IMR-90 (cell line): ENCODE measurements at regions not wholly inside any gene's neighbourhood (a gene's known extent, or its start where the extent isn't known, plus 50 kb on each side); places are given as distances from the start of the nearest gene placed in this dataset.

Source experiments
- ATAC-seq: fragments of 200-7000 bp; cut with Tn5 transposase; 2 replicates; pipeline ENCODE4 v1.9.1; 2020; ENCODE audit warnings: low read depth, mild to moderate bottlenecking, moderate library complexity
- BruUV-seq: library from RNA; stranded (reverse); fragments of 400-500 nt; replicated peaks from 2 replicates; lab custom pipeline; 2021; lab: Mats Ljungman, UMichigan
- CTCF ChIA-PET: fragments of 300-600 bp; formaldehyde crosslinking; extraction: SDS; loops from one replicate; lab custom pipeline; 2021; ENCODE audit warnings: antibody characterized with exemption; lab: Yijun Ruan, JAX
- POLR2A ChIA-PET: fragments of 300-600 bp; sonication (Branson Sonifier 250); formaldehyde crosslinking; loops from one replicate; lab custom pipeline; 2022; ENCODE audit warnings: antibody characterized with exemption; ENCODE audit not compliant: unreplicated experiment; lab: Charles Lee
- DNase-seq: peaks from one replicate; pipeline ENCODE4 v3.0.0; 2013
- H2AFZ ChIP-seq: replicated peaks from 2 replicates; pipeline ENCODE3; 2013; ENCODE audit warnings: low read length, mild to moderate bottlenecking; ENCODE audit not compliant: poor library complexity
- H2AK5ac ChIP-seq: 2 replicates; pipeline ENCODE4 v1.6.1; 2013; ENCODE audit warnings: low read depth, low read length, inconsistent platforms
- H2AK9ac ChIP-seq: replicated peaks from 2 replicates; pipeline ENCODE3; 2013; ENCODE audit warnings: mild to moderate bottlenecking, low read depth, low read length, moderate library complexity; ENCODE audit not compliant: poor library complexity
- H2BK120ac ChIP-seq: 2 replicates; pipeline ENCODE4 v1.6.1; 2013; ENCODE audit warnings: low read depth, low read length, inconsistent platforms
- H2BK15ac ChIP-seq: 3 replicates; pipeline ENCODE4 v1.6.1; 2013; ENCODE audit warnings: low read depth, low read length, inconsistent platforms
- H2BK20ac ChIP-seq: 2 replicates; pipeline ENCODE4 v1.6.1; 2013; ENCODE audit warnings: low read depth, mild to moderate bottlenecking, inconsistent platforms, low read length, moderate library complexity
- H2BK5ac ChIP-seq: 2 replicates; pipeline ENCODE4 v1.6.1; 2013; ENCODE audit warnings: mild to moderate bottlenecking, low read depth, low read length, inconsistent platforms; ENCODE audit not compliant: poor library complexity, severe bottlenecking
- H3K14ac ChIP-seq: replicated peaks from 2 replicates; pipeline ENCODE4 v1.6.1; 2013; ENCODE audit warnings: low read depth, low read length, inconsistent platforms
- H3K18ac ChIP-seq: 2 replicates; pipeline ENCODE4 v1.6.1; 2013; ENCODE audit warnings: low read depth, low read length, control low read depth
- H3K23ac ChIP-seq: 2 replicates; pipeline ENCODE4 v1.6.1; 2013; ENCODE audit warnings: low read depth, low read length, inconsistent platforms
- H3K27ac ChIP-seq: 2 replicates; pipeline ENCODE4 v1.5.1; 2013; ENCODE audit warnings: mild to moderate bottlenecking, control low read depth, low read length; ENCODE audit not compliant: insufficient read depth
- H3K27me3 ChIP-seq: 2 replicates; pipeline ENCODE4 v1.6.1; 2013; ENCODE audit warnings: low read length; ENCODE audit not compliant: control insufficient read depth, insufficient read depth
- H3K36me3 ChIP-seq: 2 replicates; pipeline ENCODE4 v1.6.1; 2013; ENCODE audit warnings: low read length, mixed read lengths; ENCODE audit not compliant: control insufficient read depth, insufficient read depth
- H3K4ac ChIP-seq: 2 replicates; pipeline ENCODE4 v1.6.1; 2013; ENCODE audit warnings: low read depth, low read length, inconsistent platforms
- H3K4me1 ChIP-seq: 2 replicates; pipeline ENCODE4 v1.6.1; 2013; ENCODE audit warnings: low read length, mixed read lengths; ENCODE audit not compliant: control insufficient read depth, insufficient read depth
- H3K4me2 ChIP-seq: 2 replicates; pipeline ENCODE4 v1.6.1; 2013; ENCODE audit warnings: low read depth, mild to moderate bottlenecking, control low read depth, low read length, moderate library complexity
- H3K4me3 ChIP-seq: 2 replicates; pipeline ENCODE4 v1.5.1; 2013; ENCODE audit warnings: low read depth, mild to moderate bottlenecking, control low read depth, low read length, moderate library complexity; ENCODE audit not compliant: insufficient read depth
- H3K56ac ChIP-seq: 2 replicates; pipeline ENCODE4 v1.6.1; 2013; ENCODE audit warnings: low read length, inconsistent platforms; ENCODE audit not compliant: insufficient read depth; ENCODE audit errors: extremely low read depth
- H3K79me1 ChIP-seq, 2 experiments: 2 replicates each; pipeline ENCODE4 v1.6.1; 2013; ENCODE audit warnings: low read length in 2 of 2, inconsistent platforms in 1 of 2, low read depth in 1 of 2
- H3K9ac ChIP-seq: 2 replicates; pipeline ENCODE4 v1.6.1; 2013; ENCODE audit warnings: low read depth, low read length, control low read depth
- H3K9me1 ChIP-seq: 2 replicates; pipeline ENCODE4 v1.6.1; 2013; ENCODE audit warnings: low read length, inconsistent platforms; ENCODE audit not compliant: insufficient read depth
- H3K9me3 ChIP-seq: 2 replicates; pipeline ENCODE4 v1.6.1; 2013; ENCODE audit warnings: low read length; ENCODE audit not compliant: control insufficient read depth, insufficient read depth
- H4K20me1 ChIP-seq: 2 replicates; pipeline ENCODE4 v1.6.1; 2013; ENCODE audit warnings: low read length, inconsistent platforms; ENCODE audit not compliant: insufficient read depth
- H4K5ac ChIP-seq: 2 replicates; pipeline ENCODE4 v1.6.1; 2013; ENCODE audit warnings: mild to moderate bottlenecking, low read depth, low read length, control low read depth
- H4K8ac ChIP-seq, 2 experiments: 2 replicates each; pipeline ENCODE4 v1.6.1; 2013; ENCODE audit warnings: low read depth in 2 of 2, low read length in 2 of 2, control low read depth in 1 of 2, inconsistent platforms in 1 of 2
- H4K91ac ChIP-seq: 2 replicates; pipeline ENCODE4 v1.6.1; 2013; ENCODE audit warnings: low read depth, low read length, inconsistent platforms; ENCODE audit not compliant: insufficient read depth
- BHLHE40 ChIP-seq: fragments of 150-350 bp; IDR thresholded peaks from 2 replicates; pipeline ENCODE4 v1.6.1; 2016; ENCODE audit warnings: mild to moderate bottlenecking, low read depth, low read length
- CEBPB ChIP-seq: IDR thresholded peaks from 2 replicates; pipeline ENCODE4 v1.6.1; 2012; ENCODE audit warnings: low read depth, low read length, improper control_type of control experiment
- CHD1 ChIP-seq: IDR thresholded peaks from 2 replicates; pipeline ENCODE4 v1.6.1; 2012; ENCODE audit warnings: low read depth, low read length, improper control_type of control experiment
- CTCF ChIP-seq: conservative IDR thresholded peaks from 2 replicates; pipeline ENCODE4 v1.5.1; 2012; ENCODE audit warnings: mild to moderate bottlenecking, low read depth, low read length, improper control_type of control experiment
- MAFK ChIP-seq: IDR thresholded peaks from 2 replicates; pipeline ENCODE4 v1.6.1; 2012; ENCODE audit warnings: low read depth, low read length, improper control_type of control experiment
- MAZ ChIP-seq: IDR thresholded peaks from 2 replicates; pipeline ENCODE4 v1.6.1; 2012; ENCODE audit warnings: low read depth, mild to moderate bottlenecking, low read length, improper control_type of control experiment, moderate library complexity, borderline replicate concordance
- MXI1 ChIP-seq: IDR thresholded peaks from 2 replicates; pipeline ENCODE4 v1.6.1; 2012; ENCODE audit warnings: low read depth, mild to moderate bottlenecking, low read length, moderate library complexity, borderline replicate concordance
- POLR2A ChIP-seq: IDR thresholded peaks from 2 replicates; pipeline ENCODE4 v1.6.1; 2012; ENCODE audit warnings: mild to moderate bottlenecking, low read depth, low read length
- RAD21 ChIP-seq: IDR thresholded peaks from 2 replicates; pipeline ENCODE4 v1.6.1; 2012; ENCODE audit warnings: low read length, improper control_type of control experiment
- RFX5 ChIP-seq: IDR thresholded peaks from 2 replicates; pipeline ENCODE4 v1.8.0; 2012; ENCODE audit warnings: low read depth, mild to moderate bottlenecking, low read length, moderate library complexity
- SMC3 ChIP-seq: fragments of 150-350 bp; IDR thresholded peaks from 2 replicates; pipeline ENCODE4 v1.6.1; 2016; ENCODE audit warnings: low read depth, mild to moderate bottlenecking, antibody characterized with exemption, low read length, moderate library complexity
- USF2 ChIP-seq: fragments of 150-350 bp; IDR thresholded peaks from 2 replicates; pipeline ENCODE4 v1.6.1; 2017; ENCODE audit warnings: mild to moderate bottlenecking, antibody characterized with exemption, low read length, low read depth
- dilution Hi-C: fragments of 300-500 bp; cut with HindIII; formaldehyde crosslinking; loops from one replicate; pipeline ENCODE4 v1.14.3; 2018; ENCODE audit warnings: low sequenced_read_pairs; ENCODE audit not compliant: unreplicated experiment
- in situ Hi-C: fragments of 300-500 bp; cut with MboI; formaldehyde crosslinking; loops from 3 replicates; pipeline ENCODE4 v1.14.3; 2019; ENCODE audit warnings: low sequenced_read_pairs, inconsistent platforms, mixed read lengths
- intact Hi-C: fragments of 100-400 bp; cut with micrococcal nuclease; formaldehyde crosslinking; loops from 2 replicates; pipeline ENCODE4 v1.10.0; 2022
- TF ChIP-seq, protein P1 (sequence below): fragments of 150-350 bp; IDR thresholded peaks from 2 replicates; pipeline ENCODE4 v1.6.1; 2016; ENCODE audit warnings: low read depth, mild to moderate bottlenecking, low read length, moderate library complexity, borderline replicate concordance

DNA sequence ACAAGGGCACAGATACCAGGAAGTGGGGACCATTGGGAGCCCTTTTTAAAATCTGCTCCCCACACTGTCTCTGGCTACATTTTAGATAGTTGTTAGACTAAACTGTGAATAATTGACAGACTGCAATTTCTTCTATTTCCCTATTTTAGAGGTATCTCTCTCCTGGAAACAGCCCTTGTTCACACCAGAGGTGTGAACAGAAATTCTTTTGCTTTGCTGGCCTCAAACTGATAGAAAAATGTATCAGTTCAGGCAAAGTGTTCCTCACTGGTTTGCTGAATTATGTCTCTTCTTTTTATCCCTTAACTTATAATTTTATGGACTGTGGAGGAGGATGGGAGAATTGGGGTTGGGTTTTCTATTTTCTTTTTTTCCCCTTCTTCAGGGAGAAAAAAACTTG lies 513.2 kb upstream of the SULF2 start:
- in situ Hi-C loops = loop anchor here (10.0 to 25.0 kb wide), 2 partner anchors 614 kb away; partner anchors contain the start of gene ARFGEF2
- peaks cover 4% of the 10 kb centered on the region for H3K27me3 ChIP-seq
- H3K56ac ChIP-seq = no peak overlapping the region
- H2BK15ac ChIP-seq = no peak overlapping the region
- dilution Hi-C loops = no loop called here
- no peak overlapping the region for H3K4ac ChIP-seq
- 0 out of 2 replicates have a peak, but pooled peaks cover 3% of the 10 kb centered on the region for H3K9me3 ChIP-seq
- no peak overlapping the region for H3K23ac ChIP-seq
- H3K9me1 ChIP-seq = peaks cover 18% of the 10 kb centered on the region; the same call in 1 of the 2 replicates
- H2BK20ac ChIP-seq = no peak overlapping the region; the same call in 1 of the 2 replicates
- BruUV-seq = no TSS peak
- H3K36me3 ChIP-seq = no peaks in the 10 kb centered on the region
- no peak overlapping the region for H3K4me2 ChIP-seq
- DNase-seq = no peak
- H3K18ac ChIP-seq = no peak overlapping the region
- H4K20me1 ChIP-seq = no peaks in the 10 kb centered on the region
- no peak overlapping the region for H3K4me3 ChIP-seq
- no peak overlapping the region for H3K27ac ChIP-seq
- no peak overlapping the region for H3K14ac ChIP-seq
- H2AK5ac ChIP-seq = no peak overlapping the region; the same call in 1 of the 2 replicates
- TF ChIP-seq, protein P1, sequence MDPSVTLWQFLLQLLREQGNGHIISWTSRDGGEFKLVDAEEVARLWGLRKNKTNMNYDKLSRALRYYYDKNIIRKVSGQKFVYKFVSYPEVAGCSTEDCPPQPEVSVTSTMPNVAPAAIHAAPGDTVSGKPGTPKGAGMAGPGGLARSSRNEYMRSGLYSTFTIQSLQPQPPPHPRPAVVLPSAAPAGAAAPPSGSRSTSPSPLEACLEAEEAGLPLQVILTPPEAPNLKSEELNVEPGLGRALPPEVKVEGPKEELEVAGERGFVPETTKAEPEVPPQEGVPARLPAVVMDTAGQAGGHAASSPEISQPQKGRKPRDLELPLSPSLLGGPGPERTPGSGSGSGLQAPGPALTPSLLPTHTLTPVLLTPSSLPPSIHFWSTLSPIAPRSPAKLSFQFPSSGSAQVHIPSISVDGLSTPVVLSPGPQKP = no peak
- TF ChIP-seq MAFK (no peak), CEBPB (no peak), BHLHE40 (no peak), MAZ (no peak), CHD1 (no peak), POLR2A (no peak), RFX5 (no peak), SMC3 (no peak), USF2 (no peak), CTCF (no peak), MXI1 (no peak), RAD21 (no peak)
- H3K4me1 ChIP-seq = peaks cover 14% of the 10 kb centered on the region
- POLR2A ChIA-PET = no interaction called here
- no peaks in the 10 kb centered on the region for H3K79me1 ChIP-seq
- no peak overlapping the region for H4K5ac ChIP-seq
- CTCF ChIA-PET = no interaction called here
- H2BK120ac ChIP-seq = no peak overlapping the region
- no peak overlapping the region for H2AFZ ChIP-seq
- no peak overlapping the region for H3K9ac ChIP-seq
- H4K91ac ChIP-seq = no peak overlapping the region; the same call in 1 of the 2 replicates
- ATAC-seq = no peak
- H2BK5ac ChIP-seq = no peak overlapping the region
- H4K8ac ChIP-seq = no peak overlapping the region
- H2AK9ac ChIP-seq = no peak overlapping the region
- intact Hi-C loops = loop anchor here (5.0 to 10.0 kb wide), 3 partner anchors 324 to 636 kb away; partner anchors contain the start of gene SULF2
